ENCODE measurements at regions not wholly inside any gene's neighbourhood (a gene's known extent, or its start where the extent isn't known, plus 50 kb on each side); places are given as distances from the start of the nearest gene placed in this dataset.
"Not testable (repeated sequence)": the region's sequence is repeated elsewhere in the genome, so short reads cannot be mapped to it uniquely, and the experiment has no call there.

DNA sequence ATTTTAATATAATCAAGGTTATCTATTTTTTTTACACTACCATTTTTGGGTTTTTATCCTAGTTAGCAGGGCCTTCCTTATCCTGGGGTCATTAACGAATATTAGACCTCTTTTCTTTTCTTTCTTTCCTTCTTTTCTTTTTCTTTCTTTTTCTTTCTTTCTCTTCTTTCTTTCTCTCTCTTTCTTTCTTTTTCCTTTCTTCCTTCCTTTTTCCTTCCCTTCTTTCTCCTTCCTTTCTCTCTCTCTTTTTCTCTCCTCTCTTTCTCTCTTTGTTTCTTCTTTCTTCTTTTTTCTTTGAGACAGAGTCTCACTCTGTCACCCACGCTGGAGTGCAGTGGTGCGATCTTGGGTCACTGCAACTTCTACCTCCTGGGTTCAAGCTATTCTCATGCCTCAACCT is 120.4 kb upstream of the PDE7B start:
- no peak for DNase-seq

DNA sequence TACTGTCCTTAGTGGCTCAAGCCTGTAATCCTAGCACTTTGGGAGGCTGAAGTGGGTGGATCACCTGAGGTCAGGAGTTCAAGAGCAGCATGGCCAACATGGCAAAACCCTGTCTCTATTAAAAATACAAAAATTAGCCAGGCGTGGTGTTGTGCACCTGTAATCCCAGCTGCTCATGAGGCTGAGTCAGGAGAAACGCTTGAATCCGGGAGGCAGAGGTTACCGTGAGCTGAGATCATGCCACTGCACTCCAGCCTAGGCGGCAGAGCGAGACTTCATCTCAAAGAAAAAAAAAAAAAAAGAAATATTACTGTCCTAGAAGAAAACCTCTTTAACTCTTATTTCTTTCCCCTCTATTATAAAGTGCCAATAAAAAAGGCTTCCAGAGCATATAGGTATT is 115.2 kb upstream of the PDE7B start:
- not testable (repeated sequence) for DNase-seq

DNA sequence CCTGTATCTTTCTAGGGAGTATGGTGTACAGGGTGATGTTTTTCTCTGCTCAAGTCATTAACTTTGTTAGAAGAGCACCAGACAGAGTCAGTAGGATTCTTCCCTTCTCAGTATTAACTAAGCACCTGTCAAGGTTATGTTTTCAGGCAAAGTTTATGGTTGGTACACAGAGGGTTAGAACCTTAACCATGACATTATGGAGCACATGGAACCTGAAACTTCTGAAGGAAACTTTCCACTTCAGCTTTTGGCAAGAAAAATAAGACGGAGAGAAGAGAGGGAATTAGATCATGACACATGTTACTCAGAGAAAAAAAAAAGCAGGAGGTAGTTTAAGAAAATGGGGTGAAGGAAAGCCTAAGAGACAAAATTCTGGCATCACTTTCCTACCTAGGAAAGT is 112.9 kb upstream of the PDE7B start:
- DNase-seq: no peak

DNA sequence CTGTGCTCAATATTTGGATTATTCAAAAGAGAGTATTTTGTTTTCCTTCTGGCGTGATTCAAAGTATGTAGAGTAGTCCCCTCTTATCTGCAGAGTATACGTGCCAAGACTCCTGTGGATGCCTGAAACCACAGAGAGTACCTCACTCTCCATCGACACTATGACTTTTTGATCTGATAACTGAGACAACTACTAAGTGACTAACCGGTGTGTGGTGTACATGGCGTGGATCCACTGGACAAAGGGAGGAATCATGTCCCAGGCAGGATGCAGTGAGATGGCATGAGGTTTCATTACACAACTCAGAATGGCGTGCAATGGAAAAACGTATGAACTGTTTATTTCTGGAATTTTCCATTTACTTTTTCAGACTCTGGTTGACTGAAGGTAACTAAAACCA is 112.2 kb upstream of the PDE7B start:
- DNase-seq: no peak

DNA sequence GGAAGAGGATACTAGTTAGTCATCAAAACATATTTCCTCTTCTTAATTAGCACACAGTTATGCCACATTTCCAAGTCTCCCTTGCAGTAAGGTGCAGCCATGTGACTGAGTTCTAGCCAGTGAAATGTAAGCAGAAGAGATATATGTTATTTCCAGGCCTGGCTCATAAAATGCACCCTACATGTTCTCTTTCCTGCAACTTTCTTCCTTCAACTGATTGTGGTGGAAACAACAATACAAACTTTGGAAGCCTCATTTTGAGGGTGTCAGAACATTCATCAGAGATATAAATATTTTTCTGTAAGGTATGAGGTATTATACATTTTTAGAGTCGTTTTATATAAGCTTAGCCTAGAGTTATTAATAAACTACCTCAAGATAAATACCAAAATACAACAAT is 110.9 kb upstream of the PDE7B start:
- no peak for DNase-seq

DNA sequence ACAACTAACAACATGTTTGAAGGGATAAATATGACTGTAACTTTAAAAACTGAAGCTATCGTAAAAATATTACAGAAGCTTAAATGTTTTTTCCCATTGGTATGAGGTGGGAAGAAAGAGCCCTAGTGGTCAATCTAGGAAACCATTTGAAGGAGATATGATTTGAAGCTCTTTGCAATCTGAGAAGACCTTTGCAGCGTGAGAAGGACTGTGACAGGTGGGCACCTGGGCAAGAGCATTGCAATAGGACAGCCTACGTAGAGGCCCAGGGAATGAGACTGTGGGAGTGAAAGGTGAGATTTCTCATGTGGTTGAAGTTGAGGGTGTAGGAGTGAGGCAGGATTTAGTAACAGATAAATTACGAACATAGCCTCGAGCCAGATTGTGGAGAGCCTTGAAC is 108.0 kb upstream of the PDE7B start:
- no peak for DNase-seq

DNA sequence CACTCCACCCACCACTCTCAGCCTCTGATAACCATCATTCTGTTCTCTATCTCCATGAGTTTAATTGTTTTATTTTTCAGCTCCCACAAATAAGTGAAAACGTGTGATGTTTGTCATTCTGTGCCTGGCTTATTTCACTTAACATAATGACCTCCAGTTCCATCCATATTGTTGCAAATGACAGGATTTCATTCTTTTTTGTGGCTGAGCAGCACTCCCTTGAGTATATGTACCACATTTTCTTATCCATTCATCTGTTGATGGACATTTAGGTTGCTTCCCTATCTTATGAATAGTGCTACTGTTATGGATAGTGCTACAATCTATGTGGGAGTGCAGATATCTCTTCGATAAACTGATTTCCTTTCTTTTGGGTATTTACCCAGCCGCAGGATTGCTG is 103.3 kb upstream of the PDE7B start:
- no peak for DNase-seq

DNA sequence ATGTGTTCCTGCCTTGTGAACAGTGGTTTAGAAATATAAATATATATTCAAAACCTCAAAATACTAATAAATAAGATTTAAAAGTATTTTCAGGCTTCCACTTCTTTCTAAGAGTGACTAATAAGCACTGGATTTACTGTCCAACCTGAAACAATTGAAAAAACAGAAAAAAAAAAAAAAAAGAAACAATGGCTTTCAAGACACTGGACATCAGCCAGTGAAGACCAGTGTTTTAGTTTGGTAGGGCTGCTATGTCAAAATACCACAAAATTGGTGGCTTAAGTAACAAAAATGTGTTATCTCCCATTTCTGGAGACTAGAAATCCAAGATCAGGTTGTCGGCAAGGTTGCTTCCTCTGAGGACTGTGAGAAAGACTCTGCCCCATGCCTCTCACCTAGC is 101.4 kb upstream of the PDE7B start:
- no peak for DNase-seq

DNA sequence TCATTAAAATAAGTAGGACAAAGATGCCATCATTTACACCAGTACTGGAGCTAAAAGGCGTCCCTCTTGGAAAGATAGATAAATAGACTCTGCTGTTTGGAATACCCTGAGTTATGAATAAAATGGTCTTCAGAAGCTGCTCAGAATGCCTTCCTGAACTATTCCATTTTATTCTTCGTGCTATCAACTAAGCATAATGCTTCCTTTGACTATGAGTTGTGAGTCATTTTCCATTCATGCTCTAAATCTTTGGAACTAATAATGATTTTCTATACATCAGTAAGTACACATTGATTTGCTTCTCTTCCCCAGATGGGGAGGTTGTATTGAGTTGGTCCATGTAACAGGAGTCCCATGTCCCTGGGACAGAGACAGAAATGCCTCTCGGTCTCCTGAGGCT is 98.3 kb upstream of the PDE7B start:
- DNase-seq: no peak

DNA sequence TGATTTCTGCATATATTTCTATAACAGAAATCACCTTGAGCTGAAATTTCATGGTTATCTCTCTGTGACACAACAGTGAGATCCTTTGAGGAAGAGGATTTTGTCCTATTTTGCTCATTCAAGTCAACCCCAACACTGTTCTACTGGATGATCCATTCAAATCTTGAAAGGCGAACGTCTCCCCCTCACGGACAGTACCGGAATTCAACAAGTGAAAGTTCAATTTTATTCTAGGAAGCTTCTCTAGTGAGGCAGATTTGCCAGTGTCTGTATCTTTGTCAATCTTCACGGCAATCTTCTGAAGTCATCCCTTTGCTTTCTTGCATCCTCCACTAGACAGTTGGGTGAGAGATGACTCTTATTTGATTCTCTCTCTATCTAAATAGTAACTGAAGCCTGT is 91.7 kb upstream of the PDE7B start:
- no peak for DNase-seq

DNA sequence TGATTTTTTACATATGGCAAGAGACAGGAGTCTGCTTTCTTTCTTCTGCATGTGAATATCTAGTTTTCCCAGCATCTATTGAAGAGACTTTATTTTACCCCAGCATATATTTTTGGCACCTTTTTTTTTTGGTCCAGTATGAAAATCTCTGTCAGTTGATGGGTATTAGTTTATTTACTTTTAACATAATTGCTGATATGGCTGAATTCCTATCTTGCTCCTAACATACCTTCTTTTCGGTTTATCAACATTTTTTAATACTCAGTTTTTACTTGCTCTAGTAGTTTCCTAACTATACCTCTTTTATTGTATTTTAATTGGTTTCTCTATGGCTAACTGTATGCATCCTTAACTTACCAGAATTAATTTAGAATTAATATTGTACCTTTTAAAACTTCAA is 77.5 kb upstream of the PDE7B start:
- DNase-seq: no peak

DNA sequence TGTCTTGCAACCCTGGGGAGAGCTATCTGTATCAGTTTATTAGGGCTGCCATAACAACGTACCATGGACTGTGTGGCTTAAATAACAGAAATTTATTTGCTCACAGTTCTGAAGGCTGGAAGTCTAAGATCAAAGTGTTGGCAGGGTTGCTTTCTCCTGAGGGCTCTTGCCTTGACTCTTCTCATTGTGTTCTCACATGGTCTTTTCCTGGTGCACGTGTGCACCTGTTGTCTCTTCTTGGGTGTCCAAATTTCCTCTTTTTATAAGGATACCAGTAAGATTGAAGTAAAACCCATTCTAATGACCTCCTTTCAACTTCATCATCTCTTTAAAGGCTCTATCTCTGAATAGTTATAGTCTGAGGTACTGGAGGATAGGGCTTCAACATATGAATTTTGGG is 72.3 kb upstream of the PDE7B start:
- DNase-seq: no peak

DNA sequence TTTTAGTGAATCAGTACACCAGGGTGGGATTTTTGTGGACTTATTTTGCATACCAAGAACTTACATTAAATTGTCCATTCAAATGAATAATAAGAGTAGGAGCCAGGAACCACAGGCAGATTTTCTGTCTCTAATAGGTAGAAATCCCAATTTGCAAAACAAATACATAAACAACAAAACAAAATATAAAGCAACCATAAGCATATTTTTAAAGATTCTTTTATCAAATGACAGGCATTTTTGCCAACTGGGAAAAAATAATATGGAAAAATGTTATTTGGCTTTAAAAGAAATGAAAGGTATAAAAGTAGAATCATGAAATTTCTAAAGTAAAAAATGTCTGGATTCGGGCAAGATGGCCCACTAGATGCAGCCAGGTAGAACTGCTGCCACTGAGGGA is 71.2 kb upstream of the PDE7B start:
- no peak for DNase-seq

DNA sequence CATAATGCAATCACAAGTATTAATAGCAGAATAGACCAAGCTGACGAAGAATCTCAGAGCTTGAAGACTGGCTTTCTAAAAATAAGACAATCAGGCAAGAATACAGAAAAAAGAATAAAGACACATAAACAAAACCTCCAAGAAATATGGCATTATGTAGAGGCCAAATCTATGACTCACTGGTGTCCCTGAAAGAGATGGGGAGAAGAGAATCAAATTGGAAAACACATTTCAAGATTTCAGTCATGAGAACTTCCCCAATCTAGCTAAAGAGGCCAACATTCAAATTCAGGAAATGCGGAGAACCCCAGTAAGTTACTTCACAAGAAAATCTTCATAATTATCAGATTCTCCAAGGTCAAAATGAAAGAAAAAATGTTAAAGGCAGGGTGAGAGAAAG is 69.0 kb upstream of the PDE7B start:
- no peak for DNase-seq

DNA sequence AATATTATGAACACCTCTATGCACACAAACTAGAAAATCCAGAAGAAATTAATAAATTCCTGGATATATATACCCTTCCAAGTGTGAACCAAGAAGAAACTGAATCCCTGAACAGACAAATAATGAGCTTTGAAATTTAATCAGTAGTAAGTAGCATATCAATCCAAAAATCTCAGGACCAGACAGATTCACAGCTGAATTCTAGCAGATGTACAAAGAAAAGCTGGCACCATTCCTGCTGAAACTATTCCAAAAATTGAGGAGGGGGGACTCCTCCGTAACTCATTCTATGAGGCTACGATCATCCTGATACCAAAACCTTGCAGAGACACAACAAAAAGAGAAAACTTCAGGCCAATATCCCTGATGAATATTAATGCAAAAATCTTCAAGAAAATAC is 67.0 kb upstream of the PDE7B start:
- DNase-seq: no peak

DNA sequence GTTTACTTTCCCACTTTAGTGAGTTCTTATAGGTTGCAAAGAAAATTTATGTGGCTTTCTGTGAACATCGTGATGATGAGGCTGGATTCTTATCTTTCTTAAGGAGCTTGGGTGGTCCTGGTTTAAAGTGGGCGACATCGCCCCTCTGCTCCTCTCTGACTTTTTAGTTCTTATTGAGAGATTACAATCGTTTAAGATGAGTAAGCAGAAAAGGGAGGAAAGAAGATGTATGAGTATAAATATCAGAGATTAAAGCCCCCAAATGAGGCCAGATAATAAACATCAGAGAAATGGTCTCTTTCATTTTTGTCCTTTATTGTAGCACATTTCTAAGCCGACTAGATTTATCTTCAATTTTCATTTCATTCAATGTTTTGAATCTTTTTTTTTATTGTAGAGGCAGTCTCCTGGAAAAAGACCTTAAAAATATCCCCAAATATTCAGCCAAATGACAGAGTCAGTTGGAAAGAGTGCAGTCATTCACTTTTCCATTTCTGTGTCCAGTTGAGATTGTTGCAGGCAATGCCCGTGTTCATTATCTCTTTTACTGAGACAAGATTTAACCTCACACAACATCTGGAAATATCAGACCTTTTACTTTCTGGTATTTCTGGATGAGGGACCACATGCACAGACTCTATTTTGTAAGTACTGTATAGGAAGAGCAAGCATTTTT is 62.0 kb upstream of the PDE7B start:
- no peak for DNase-seq

DNA sequence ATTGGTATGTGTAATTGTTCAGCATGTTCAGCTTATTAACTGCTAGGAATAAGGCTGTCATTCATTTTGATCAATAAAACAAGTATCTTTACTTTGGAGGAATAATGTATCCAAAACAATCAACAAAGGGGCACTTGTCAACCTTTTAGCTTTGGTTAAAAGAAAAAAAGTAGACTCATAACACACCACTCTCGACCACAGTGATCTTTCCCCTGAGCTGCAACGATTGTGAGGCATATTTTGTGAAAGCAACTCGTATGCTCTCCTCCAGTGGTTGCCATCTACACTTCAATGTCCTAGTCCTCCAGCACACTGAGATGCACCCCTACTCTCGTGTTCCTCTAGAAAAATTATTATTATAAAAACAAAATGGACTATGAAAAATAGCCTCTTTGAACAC is 60.1 kb upstream of the PDE7B start:
- no peak for DNase-seq

DNA sequence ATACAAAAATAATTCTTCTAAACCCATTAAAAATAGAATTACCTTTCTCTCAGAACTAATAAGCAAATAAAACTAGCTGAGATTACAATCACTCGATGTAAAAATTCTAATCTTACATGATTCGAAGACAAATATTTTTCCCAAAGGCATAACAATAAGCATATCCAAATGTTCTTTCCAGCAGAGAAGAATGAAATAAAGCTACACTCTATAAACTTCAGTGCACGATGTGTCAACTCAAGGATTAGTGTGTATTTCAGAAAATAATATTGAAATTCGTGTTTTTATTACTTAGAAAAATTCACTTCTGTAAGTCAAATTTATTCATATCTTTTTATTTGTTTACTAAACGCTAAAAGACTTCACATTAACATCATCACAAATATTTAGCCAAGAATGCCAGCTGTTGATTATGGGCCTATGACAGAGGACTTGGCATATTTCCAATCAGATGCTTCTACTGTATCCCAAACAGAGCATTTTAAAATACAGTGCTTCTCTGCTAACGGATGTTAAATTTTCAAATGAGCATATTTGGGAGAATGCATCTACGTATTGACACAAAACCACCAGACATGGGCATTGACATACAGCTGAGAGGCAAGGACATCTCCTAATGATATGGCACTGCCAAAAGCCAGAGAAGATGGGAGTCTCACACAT is 54.7 kb upstream of the PDE7B start:
- DNase-seq: no peak

DNA sequence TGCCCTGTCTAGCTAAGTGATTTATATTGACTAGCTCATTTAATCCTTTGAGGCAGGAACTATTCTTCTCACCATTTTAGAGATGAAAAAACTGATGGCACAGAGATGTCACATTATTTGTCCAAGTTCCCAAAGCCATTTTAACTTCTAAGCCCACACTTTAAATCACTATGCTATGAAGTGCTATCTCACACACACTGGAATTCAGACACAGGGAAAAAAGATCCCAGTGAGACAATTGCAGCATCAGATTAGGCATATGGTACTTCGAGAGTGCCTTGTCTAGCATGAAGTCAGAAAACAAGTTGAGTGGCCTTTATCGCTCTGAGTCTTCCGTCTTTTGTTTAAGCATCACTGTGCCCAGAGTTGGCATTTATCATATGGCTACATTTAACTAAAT is 54.1 kb upstream of the PDE7B start:
- DNase-seq: no peak

DNA sequence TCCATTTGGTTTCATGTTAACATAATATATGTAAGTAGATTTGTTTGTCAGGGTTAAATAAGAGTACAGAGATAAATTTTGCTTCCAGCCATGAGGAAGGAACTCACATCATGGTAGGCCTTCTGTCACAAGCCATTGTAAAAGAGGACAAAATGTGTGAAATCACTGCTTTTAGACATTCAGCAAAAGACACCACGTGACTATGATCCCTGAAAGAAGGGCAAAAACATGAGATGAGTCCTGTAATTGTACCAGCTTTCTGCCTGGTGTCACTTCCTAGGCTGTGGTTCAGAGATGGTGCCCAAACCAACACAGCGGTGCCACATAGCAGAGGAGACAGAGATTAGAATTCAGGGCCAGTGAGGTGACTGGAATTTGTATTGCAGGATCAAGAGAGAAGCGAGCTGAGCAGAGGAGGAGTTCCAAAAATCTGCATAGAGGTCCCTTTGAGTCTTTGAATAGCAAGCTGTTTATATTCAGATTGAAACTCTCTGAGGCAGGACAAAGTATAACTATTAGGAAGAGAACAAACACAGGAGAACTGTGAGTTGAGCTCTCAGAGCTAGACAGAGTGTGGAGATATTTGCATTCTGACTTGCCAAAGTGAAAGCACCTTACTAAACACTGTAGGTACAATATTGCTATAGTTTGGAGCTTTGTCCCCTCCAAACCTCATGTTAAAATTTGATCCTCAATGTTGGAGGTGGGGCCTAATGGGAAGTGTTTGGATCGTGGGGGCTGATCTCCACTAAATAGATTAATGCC is 52.6 kb upstream of the PDE7B start:
- no peak for DNase-seq

Data from CD4-positive, alpha-beta T cell treated with Interleukin-15 for 1 hour (primary cell).